HepG2 (cell line): ENCODE measurements at regions not wholly inside any gene's neighbourhood (a gene's known extent, or its start where the extent isn't known, plus 50 kb on each side); places are given as distances from the start of the nearest gene placed in this dataset.
A peak's percentile ranks its signal among the peaks of the same experiment; 100 is the strongest.

Experiments
- ATAC-seq: fragments of 200-7000 bp; cut with Tn5 transposase; 3 replicates; pipeline ENCODE4 v1.9.1; 2020; ENCODE audit warnings: mild to moderate bottlenecking, moderate library complexity
- BruUV-seq: library from RNA; stranded (reverse); fragments of 400-500 nt; replicated peaks from 2 replicates; lab custom pipeline; 2021; lab: Mats Ljungman, UMichigan
- CTCF ChIA-PET: fragments of 300-600 bp; formaldehyde crosslinking; extraction: SDS; loops from one replicate; lab custom pipeline; 2021; ENCODE audit warnings: low total read pairs, inconsistent platforms, low intra/inter-chr PET ratio; lab: Yijun Ruan, JAX
- POLR2A ChIA-PET: fragments of 350-600 bp; sonication (Branson Sonifier 250); formaldehyde crosslinking; loops from one replicate; lab custom pipeline; 2020; ENCODE audit warnings: antibody characterized with exemption, inconsistent platforms; lab: Yijun Ruan, JAX
- DNase-seq: peaks from one replicate; pipeline ENCODE4 v3.0.0-alpha.2; 2015; ENCODE audit warnings: low spot score
- FAIRE-seq: peaks from 3 replicates; lab custom pipeline; 2011; peaks lifted over from hg19 to GRCh38; lab: Jason Lieb, UNC
- H2AFZ ChIP-seq: one replicate; pipeline ENCODE4 v1.6.1; 2011; ENCODE audit warnings: low read length, inconsistent platforms
- H3K27ac ChIP-seq: fragments of 300-600 bp; 3 replicates; pipeline ENCODE4 v1.8.0; 2011; ENCODE audit warnings: mixed run types, mild to moderate bottlenecking, mixed read lengths, low read length, inconsistent platforms; ENCODE audit not compliant: insufficient read depth; ENCODE audit errors: extremely low read length
- H3K27me3 ChIP-seq, 2 experiments: fragments of 200-600 bp in 1 of 2; 2 replicates in 1 of 2; 3 replicates in 1 of 2; pipeline versions ENCODE4 v1.6.0 to v1.8.0; 2011; ENCODE audit warnings: low read length in 2 of 2, mild to moderate bottlenecking in 2 of 2, moderate library complexity in 2 of 2, inconsistent platforms in 1 of 2; ENCODE audit not compliant: insufficient read depth in 2 of 2, control insufficient read depth in 1 of 2
- H3K36me3 ChIP-seq, 2 experiments: fragments of 200-600 bp in 1 of 2; replicated peaks in 1 of 2; 2 replicates in 1 of 2; 3 replicates in 1 of 2; pipeline versions ENCODE4 v1.5.1 to v1.8.0; 2011; ENCODE audit warnings: low read length in 2 of 2, inconsistent platforms in 1 of 2; ENCODE audit not compliant: insufficient read depth in 2 of 2, control insufficient read depth in 1 of 2
- H3K4me1 ChIP-seq: 2 replicates; pipeline ENCODE4 v1.5.1; 2012; ENCODE audit warnings: low read length, inconsistent platforms; ENCODE audit not compliant: insufficient read depth
- H3K4me2 ChIP-seq: 2 replicates; pipeline ENCODE4 v1.6.0; 2011; ENCODE audit warnings: low read depth, low read length, inconsistent platforms
- H3K4me3 ChIP-seq, 3 experiments: fragments of 200-600 bp in 1 of 3; sonication (generic), shearing (Covaris generic) in 1 of 3; replicated peaks in 1 of 3; 2 replicates each; pipeline ENCODE4 v1.5.1; 2011 to 2016; ENCODE audit warnings: low read length in 3 of 3, inconsistent platforms in 2 of 3, low read depth in 2 of 3, mild to moderate bottlenecking in 2 of 3, control low read depth in 1 of 3, mixed read lengths in 1 of 3; ENCODE audit not compliant: insufficient read depth in 1 of 3
- H3K79me2 ChIP-seq: one replicate; pipeline ENCODE4 v1.6.1; 2011; ENCODE audit warnings: low read length, inconsistent platforms; ENCODE audit not compliant: insufficient read depth
- H3K9ac ChIP-seq: 2 replicates; pipeline ENCODE4 v1.6.0; 2011; ENCODE audit warnings: mild to moderate bottlenecking, low read depth, low read length, inconsistent platforms; ENCODE audit not compliant: insufficient read depth
- H3K9me3 ChIP-seq: 2 replicates; pipeline ENCODE4 v1.5.1; 2012; ENCODE audit warnings: mild to moderate bottlenecking, low read length
- H4K20me1 ChIP-seq: 2 replicates; pipeline ENCODE4 v1.6.0; 2011; ENCODE audit warnings: inconsistent platforms, mild to moderate bottlenecking, low read length, moderate library complexity; ENCODE audit not compliant: insufficient read depth
- FOXO1 ChIP-seq: sonication (generic); formaldehyde crosslinking; IDR thresholded peaks from 2 replicates; pipeline ENCODE4 v1.4.0; 2020; ENCODE audit warnings: missing genetic modification reagents
- HNF4A ChIP-seq: sonication (generic); formaldehyde crosslinking; IDR thresholded peaks from 2 replicates; pipeline ENCODE4 v1.4.0; 2020; ENCODE audit warnings: missing genetic modification reagents
- MED13 ChIP-seq: sonication (generic); formaldehyde crosslinking; IDR thresholded peaks from 2 replicates; pipeline ENCODE4 v1.5.0; 2020; ENCODE audit warnings: missing genetic modification reagents
- ZNF318 ChIP-seq: sonication (generic); formaldehyde crosslinking; IDR thresholded peaks from 2 replicates; pipeline ENCODE4 v1.4.0; 2020; ENCODE audit warnings: mild to moderate bottlenecking, missing genetic modification reagents
- in situ Hi-C: cut with HindIII; loops from 2 replicates; pipeline ENCODE4 v1.10.0; 2017; ENCODE audit warnings: low pct_unique_long_range_greater_than_20kb; ENCODE audit not compliant: extremely low pct_ligation_motif_present
- intact Hi-C: fragments of 100-400 bp; cut with micrococcal nuclease; formaldehyde crosslinking; loops from one replicate; pipeline ENCODE4 v1.10.0; 2022; ENCODE audit not compliant: unreplicated experiment

GRCh38 chrX:5431823-5432222 is 796.8 kb downstream of the NLGN4X start:
- no peak overlapping the region for H3K27ac ChIP-seq
- in situ Hi-C loops: no loop called here
- H3K4me2 ChIP-seq: no peak overlapping the region
- no peaks in the 10 kb centered on the region for H3K4me1 ChIP-seq
- H2AFZ ChIP-seq: no peak overlapping the region
- BruUV-seq: no TSS peak
- no peaks in the 10 kb centered on the region for H3K27me3 ChIP-seq
- ATAC-seq: peak; percentile 57
- peaks cover 26% of the 10 kb centered on the region for H3K9me3 ChIP-seq
- POLR2A ChIA-PET: no interaction called here
- TF ChIP-seq FOXO1: no peak
- no peak for TF ChIP-seq ZNF318 (CRISPR knock-in tag)
- TF ChIP-seq HNF4A (CRISPR knock-in tag): peak; percentile 37
- no peak for TF ChIP-seq MED13
- TF ChIP-seq, all 625 proteins: peak for 1
- intact Hi-C loops: no loop called here
- no peak for FAIRE-seq
- no peaks in the 10 kb centered on the region for H3K36me3 ChIP-seq
- H3K9ac ChIP-seq: no peak overlapping the region
- DNase-seq: peak; percentile 21
- H3K79me2 ChIP-seq: no peaks in the 10 kb centered on the region
- H3K4me3 ChIP-seq: no peak overlapping the region
- H4K20me1 ChIP-seq: no peaks in the 10 kb centered on the region
- CTCF ChIA-PET: no interaction called here
